Aorta (tissue), 5 donors: ENCODE measurements at regions not wholly inside any gene's neighbourhood (a gene's known extent, or its start where the extent isn't known, plus 50 kb on each side); places are given as distances from the start of the nearest gene placed in this dataset.

ENCODE experiments used
- ATAC-seq: fragments of 200-7000 bp; cut with Tn5 transposase; one replicate; pipeline ENCODE4 v1.9.1; 2022; ENCODE audit warnings: moderate library complexity; ENCODE audit not compliant: low FRiP score
- DNase-seq, 2 donors: peaks; one replicate each; pipeline ENCODE4 v3.0.0-alpha.2; 2020
- H3K27ac ChIP-seq, 2 donors: one replicate each; pipeline ENCODE4 v1.5.1; 2013; ENCODE audit warnings: low read length in 2 of 2, mild to moderate bottlenecking in 2 of 2, moderate library complexity in 2 of 2, control low read depth in 1 of 2, inconsistent platforms in 1 of 2, low read depth in 1 of 2
- H3K27me3 ChIP-seq, 2 donors: one replicate each; pipeline ENCODE4 v1.6.1; 2013; ENCODE audit warnings: control low read depth in 1 of 2, low read length in 1 of 2, mild to moderate bottlenecking in 1 of 2, moderate library complexity in 1 of 2; ENCODE audit not compliant: insufficient read depth in 2 of 2, control insufficient read depth in 1 of 2
- H3K36me3 ChIP-seq, 2 donors: one replicate each; pipeline ENCODE4 v1.6.1; 2013; ENCODE audit warnings: control low read depth in 1 of 2, low read length in 1 of 2, mild to moderate bottlenecking in 1 of 2; ENCODE audit not compliant: insufficient read depth in 2 of 2, control insufficient read depth in 1 of 2
- H3K4me1 ChIP-seq, 2 donors: one replicate each; pipeline ENCODE4 v1.6.1; 2013; ENCODE audit warnings: low read length in 2 of 2, control low read depth in 1 of 2, mild to moderate bottlenecking in 1 of 2, moderate library complexity in 1 of 2; ENCODE audit not compliant: insufficient read depth in 2 of 2, control insufficient read depth in 1 of 2
- H3K4me3 ChIP-seq, 2 donors: one replicate each; pipeline ENCODE4 v1.5.1; 2013; ENCODE audit warnings: low read length in 2 of 2, control low read depth in 1 of 2, mild to moderate bottlenecking in 1 of 2
- H3K9me3 ChIP-seq: one replicate; pipeline ENCODE4 v1.6.1; 2013; ENCODE audit warnings: mild to moderate bottlenecking, low read length; ENCODE audit not compliant: control insufficient read depth
- WGBS, 2 donors: extraction: QIAGEN DNeasy Blood & Tissue Kit; methylation state at CpG; one replicate each; pipeline ENCODE4 v1.1.7; 2013; 5-methylcytosine and 5-hydroxymethylcytosine counted together
- intact Hi-C, 2 donors: fragments of 100-400 bp; cut with DNase I; formaldehyde crosslinking; loops; one replicate each; pipeline versions ENCODE4 v1.14.2 to v1.15.0; 2022
- donor health status: healthy with polysubstance abuse.
- donor health status: Bipolar disorder and iron deficiency.
- donor health status: DM: no; HTN: no; CAD: no.
- donor health status: DM: no; HTN: no; CAD: no.
- donor health status: DM: yes; HTN: yes; CAD: no.

GRCh38 chr14:44297437-44297836, 209.6 kb downstream of the FSCB start:
- Histone ChIP-seq H3K27me3 (no peaks in the 10 kb centered on the region), H3K27ac (no peak overlapping the region), H3K9me3 (peaks cover 2% of the 10 kb centered on the region), H3K4me3 (no peak overlapping the region), H3K36me3 (no peaks in the 10 kb centered on the region), H3K4me1 (no peaks in the 10 kb centered on the region)
- ATAC-seq (no peak), DNase-seq (no peak)
- intact Hi-C loops, result no loop called here

GRCh38 chr14:44291366-44291915, 215.6 kb downstream of the FSCB start:
- Histone ChIP-seq H3K4me1 (no peaks in the 10 kb centered on the region), H3K27ac (no peak overlapping the region), H3K27me3 (no peaks in the 10 kb centered on the region), H3K9me3 (no peaks in the 10 kb centered on the region), H3K36me3 (no peaks in the 10 kb centered on the region), H3K4me3 (no peak overlapping the region)
- no peak for DNase-seq
- intact Hi-C loops, result no loop called here
- WGBS, 2 donors, result 27 to 46% methylated on average over 8 of the region's 8 CpGs
- ATAC-seq, result no peak

- Histone ChIP-seq H3K9me3 (no peaks in the 10 kb centered on the region), H3K4me1 (no peaks in the 10 kb centered on the region), H3K36me3 (no peaks in the 10 kb centered on the region), H3K27me3 (no peaks in the 10 kb centered on the region), H3K27ac (no peak overlapping the region), H3K4me3 (no peak overlapping the region)
- ATAC-seq (no peak), DNase-seq (no peak)
- intact Hi-C loops, result no loop called here
- WGBS, 2 donors, result 81 to 85% methylated on average over 2 of the region's 2 CpGs
These were observed 219.2 kb downstream of the FSCB start for GRCh38 chr14:44287858-44288257.

GRCh38 chr14:44286201-44286600, 220.9 kb downstream of the FSCB start:
- H3K9me3 ChIP-seq, result no peaks in the 10 kb centered on the region
- H3K4me3 ChIP-seq, result no peak overlapping the region
- H3K27me3 ChIP-seq, result no peaks in the 10 kb centered on the region
- H3K36me3 ChIP-seq, result no peaks in the 10 kb centered on the region
- H3K4me1 ChIP-seq, result no peaks in the 10 kb centered on the region
- no peak overlapping the region for H3K27ac ChIP-seq
- no peak for ATAC-seq
- WGBS, 2 donors, result 70 to 80% methylated on average over 2 of the region's 2 CpGs
- intact Hi-C loops, result no loop called here
- DNase-seq, result no peak

- Histone ChIP-seq H3K4me3 (no peak overlapping the region), H3K4me1 (no peaks in the 10 kb centered on the region), H3K9me3 (no peaks in the 10 kb centered on the region), H3K36me3 (no peaks in the 10 kb centered on the region), H3K27ac (no peak overlapping the region), H3K27me3 (no peaks in the 10 kb centered on the region)
- no peak for ATAC-seq
- 32 to 37% methylated on average over 1 of the region's 1 CpG for WGBS, 2 donors
- intact Hi-C loops, result no loop called here
- no peak for DNase-seq
These were observed 223.2 kb downstream of the FSCB start for GRCh38 chr14:44283836-44284235.

GRCh38 chr14:44279357-44279756, 227.7 kb downstream of the FSCB start:
- Histone ChIP-seq H3K36me3 (no peaks in the 10 kb centered on the region), H3K27me3 (no peaks in the 10 kb centered on the region), H3K9me3 (no peaks in the 10 kb centered on the region), H3K27ac (no peak overlapping the region), H3K4me1 (no peaks in the 10 kb centered on the region), H3K4me3 (no peak overlapping the region)
- WGBS, 2 donors, result 37 to 53% methylated on average over 1 of the region's 1 CpG
- intact Hi-C loops, result no loop called here
- DNase-seq (no peak), ATAC-seq (no peak)

GRCh38 chr14:44271637-44272036, 235.4 kb downstream of the FSCB start:
- DNase-seq (no peak), ATAC-seq (no peak)
- Histone ChIP-seq H3K27ac (no peak overlapping the region), H3K4me3 (no peak overlapping the region), H3K27me3 (no peaks in the 10 kb centered on the region), H3K9me3 (no peaks in the 10 kb centered on the region), H3K4me1 (no peaks in the 10 kb centered on the region), H3K36me3 (no peaks in the 10 kb centered on the region)
- WGBS, 2 donors, result 79 to 82% methylated on average over 2 of the region's 2 CpGs
- intact Hi-C loops, result no loop called here

GRCh38 chr14:44271006-44271405, 236.1 kb downstream of the FSCB start:
- intact Hi-C loops, result no loop called here
- DNase-seq, result no peak
- no peaks in the 10 kb centered on the region for H3K4me1 ChIP-seq
- WGBS, 2 donors, result 73 to 83% methylated on average over 3 of the region's 3 CpGs
- H3K36me3 ChIP-seq, result no peaks in the 10 kb centered on the region
- H3K4me3 ChIP-seq, result no peak overlapping the region
- H3K27me3 ChIP-seq, result no peaks in the 10 kb centered on the region
- H3K9me3 ChIP-seq, result no peaks in the 10 kb centered on the region
- H3K27ac ChIP-seq, result no peak overlapping the region
- no peak for ATAC-seq

- no peaks in the 10 kb centered on the region for H3K4me1 ChIP-seq
- 39 to 42% methylated on average over 2 of the region's 2 CpGs for WGBS, 2 donors
- no peak overlapping the region for H3K4me3 ChIP-seq
- intact Hi-C loops, result no loop called here
- ATAC-seq (no peak), DNase-seq (no peak)
- no peaks in the 10 kb centered on the region for H3K36me3 ChIP-seq
- H3K9me3 ChIP-seq, result no peaks in the 10 kb centered on the region
- no peak overlapping the region for H3K27ac ChIP-seq
- H3K27me3 ChIP-seq, result no peaks in the 10 kb centered on the region
These were observed 241.8 kb downstream of the FSCB start for GRCh38 chr14:44265246-44265645.
